Endothelial cell (in vitro differentiated cells): ENCODE measurements at regions not wholly inside any gene's neighbourhood (a gene's known extent, or its start where the extent isn't known, plus 50 kb on each side); places are given as distances from the start of the nearest gene placed in this dataset.

Source experiments
- DNase-seq: peaks from one replicate; pipeline ENCODE4 v3.0.0; 2021; ENCODE audit warnings: low spot score
- H3K27ac Mint-ChIP-seq: one replicate; pipeline ENCODE4 v1.8.0; 2021; ENCODE audit warnings: mixed read lengths, inconsistent platforms; ENCODE audit not compliant: unreplicated experiment
- H3K27me3 Mint-ChIP-seq: one replicate; pipeline ENCODE4 v1.8.0; 2021; ENCODE audit warnings: mild to moderate bottlenecking, moderate library complexity, mixed read lengths, inconsistent platforms; ENCODE audit not compliant: unreplicated experiment
- H3K36me3 Mint-ChIP-seq: one replicate; pipeline ENCODE4 v1.8.0; 2021; ENCODE audit warnings: mild to moderate bottlenecking, low read depth, mixed read lengths, inconsistent platforms; ENCODE audit not compliant: unreplicated experiment
- H3K4me1 Mint-ChIP-seq: one replicate; pipeline ENCODE4 v1.8.0; 2021; ENCODE audit warnings: mild to moderate bottlenecking, mixed read lengths, inconsistent platforms; ENCODE audit not compliant: unreplicated experiment
- H3K4me3 Mint-ChIP-seq: one replicate; pipeline ENCODE4 v1.8.0; 2021; ENCODE audit warnings: mild to moderate bottlenecking, mixed read lengths, inconsistent platforms; ENCODE audit not compliant: unreplicated experiment
- H3K9me3 Mint-ChIP-seq: one replicate; pipeline ENCODE4 v1.8.0; 2021; ENCODE audit warnings: mixed read lengths, inconsistent platforms; ENCODE audit not compliant: unreplicated experiment
- CTCF ChIP-seq: fragments of 200-600 bp; sonication (generic); IDR thresholded peaks from one replicate; pipeline ENCODE4 v1.5.0; 2021; ENCODE audit warnings: antibody characterized with exemption; ENCODE audit not compliant: unreplicated experiment

- H3K36me3 Mint-ChIP-seq: no peaks in the 10 kb centered on the region
- H3K4me1 Mint-ChIP-seq: peaks cover 3% of the 10 kb centered on the region
- H3K27me3 Mint-ChIP-seq: peaks cover 6% of the 10 kb centered on the region
- no peak for DNase-seq
- no peaks in the 10 kb centered on the region for H3K9me3 Mint-ChIP-seq
- H3K4me3 Mint-ChIP-seq: no peak overlapping the region
- H3K27ac Mint-ChIP-seq: no peak overlapping the region
- no peak for TF ChIP-seq CTCF
Observed at GRCh38 chr17:79269620-79270019, 195.0 kb downstream of the ENGASE start.

- Mint-ChIP-seq H3K4me1 (no peaks in the 10 kb centered on the region), H3K27ac (no peak overlapping the region), H3K9me3 (no peaks in the 10 kb centered on the region), H3K4me3 (no peak overlapping the region), H3K36me3 (no peaks in the 10 kb centered on the region), H3K27me3 (no peaks in the 10 kb centered on the region)
- TF ChIP-seq CTCF: no peak
- no peak for DNase-seq
Observed at GRCh38 chr17:79263191-79263590, 188.6 kb downstream of the ENGASE start.

GRCh38 chr17:79262624-79263023 is 188.0 kb downstream of the ENGASE start:
- Mint-ChIP-seq H3K36me3 (no peaks in the 10 kb centered on the region), H3K27ac (no peak overlapping the region), H3K9me3 (no peaks in the 10 kb centered on the region), H3K4me1 (no peaks in the 10 kb centered on the region), H3K4me3 (no peak overlapping the region), H3K27me3 (no peaks in the 10 kb centered on the region)
- no peak for TF ChIP-seq CTCF
- DNase-seq: no peak

- no peak for DNase-seq
- Mint-ChIP-seq H3K4me3 (no peak overlapping the region), H3K9me3 (no peaks in the 10 kb centered on the region), H3K27ac (no peak overlapping the region), H3K4me1 (no peaks in the 10 kb centered on the region), H3K27me3 (no peaks in the 10 kb centered on the region), H3K36me3 (no peaks in the 10 kb centered on the region)
- TF ChIP-seq CTCF: no peak
Observed at GRCh38 chr17:79261355-79262072, 186.9 kb downstream of the ENGASE start.

GRCh38 chr17:79258843-79259242 is 184.2 kb downstream of the ENGASE start:
- no peak for TF ChIP-seq CTCF
- Mint-ChIP-seq H3K36me3 (no peaks in the 10 kb centered on the region), H3K4me1 (no peaks in the 10 kb centered on the region), H3K9me3 (no peaks in the 10 kb centered on the region), H3K27ac (no peak overlapping the region), H3K4me3 (no peak overlapping the region), H3K27me3 (no peaks in the 10 kb centered on the region)
- DNase-seq: no peak
